Uterus (tissue), 2 donors: ENCODE measurements at regions not wholly inside any gene's neighbourhood (a gene's known extent, or its start where the extent isn't known, plus 50 kb on each side); places are given as distances from the start of the nearest gene placed in this dataset.

Experiments
- CTCF ChIP-seq, 4 experiments: fragments of 200-600 bp in 2 of 4; fragments of 450-650 bp in 2 of 4; sonication (generic) in 2 of 4; IDR thresholded peaks; one replicate each; pipeline ENCODE4 v1.5.1; 2016 to 2019; ENCODE audit warnings: antibody characterized with exemption in 4 of 4, mild to moderate bottlenecking in 2 of 4, moderate library complexity in 1 of 4
- POLR2A ChIP-seq, 2 donors: fragments of 450-650 bp; IDR thresholded peaks; one replicate each; pipeline ENCODE4 v1.6.1; 2016; ENCODE audit warnings: antibody characterized with exemption in 2 of 2, mild to moderate bottlenecking in 1 of 2, moderate library complexity in 1 of 2

DNA sequence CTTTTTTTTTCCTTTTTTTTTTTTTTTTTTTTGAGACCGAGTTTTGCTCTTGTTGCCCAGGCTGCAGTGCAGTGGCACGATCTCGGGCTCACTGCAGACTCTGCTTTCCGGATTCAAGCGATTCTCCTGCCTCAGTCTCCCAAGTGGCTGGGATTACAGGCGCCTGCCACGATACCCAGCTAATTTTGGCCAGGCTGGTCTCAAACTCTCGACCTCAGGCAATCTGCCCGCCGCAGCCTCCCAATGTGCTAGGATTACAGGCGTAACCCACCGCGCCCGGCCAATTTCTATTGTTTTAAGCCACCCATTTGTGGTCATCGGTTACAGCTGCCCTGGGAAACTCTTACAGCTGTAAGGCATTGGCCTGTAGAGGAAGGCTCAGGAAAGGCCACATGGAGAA lies 617.7 kb downstream of the GABRG2 start:
- TF ChIP-seq CTCF (IDR thresholded peaks at IDR 0.05) (no peak), POLR2A (IDR thresholded peaks at IDR 0.05) (no peak)
